ENCODE measurements at regions not wholly inside any gene's neighbourhood (a gene's known extent, or its start where the extent isn't known, plus 50 kb on each side); places are given as distances from the start of the nearest gene placed in this dataset.

- Histone ChIP-seq H3K9me3 (ENCODE audit: control insufficient read depth in 2 of 2, low read length in 2 of 2) (no peaks in the 10 kb centered on the region), H3K4me1 (ENCODE audit: control insufficient read depth, insufficient read depth, low read length, poor library complexity, severe bottlenecking) (no peaks in the 10 kb centered on the region), H3K4me3 (ENCODE audit: low read depth, low read length) (no peak overlapping the region), H3K27me3 (ENCODE audit: control insufficient read depth, insufficient read depth, low read length) (no peaks in the 10 kb centered on the region), H3K36me3 (ENCODE audit: control insufficient read depth, insufficient read depth, low read length) (no peaks in the 10 kb centered on the region), H3K27ac (ENCODE audit: insufficient read depth, low read length, poor library complexity, severe bottlenecking) (no peak overlapping the region)
- Mint-ChIP-seq H3K4me3 (no peak overlapping the region), H3K9me3 (peaks cover 0 to 3% (median 0%) of the 10 kb centered on the region in 7 donors), H3K4me1 (no peaks in the 10 kb centered on the region), H3K36me3 (no peaks in the 10 kb centered on the region), H3K27ac (no peak overlapping the region), H3K27me3 (peaks cover 7% of the 10 kb centered on the region)
- ATAC-seq (ENCODE audit: low read depth in 2 of 2), result no peak
- DNase-seq, result no peak
These were observed 118.5 kb upstream of the TWIST2 start for GRCh38 chr2:238729261-238729935.

GRCh38 chr2:238730001-238730669 is 117.8 kb upstream of the TWIST2 start:
- Histone ChIP-seq H3K4me3 (ENCODE audit: low read depth, low read length) (no peak overlapping the region), H3K9me3 (ENCODE audit: control insufficient read depth in 2 of 2, low read length in 2 of 2) (no peaks in the 10 kb centered on the region), H3K27ac (ENCODE audit: insufficient read depth, low read length, poor library complexity, severe bottlenecking) (no peak overlapping the region), H3K27me3 (ENCODE audit: control insufficient read depth, insufficient read depth, low read length) (no peaks in the 10 kb centered on the region), H3K4me1 (ENCODE audit: control insufficient read depth, insufficient read depth, low read length, poor library complexity, severe bottlenecking) (no peaks in the 10 kb centered on the region), H3K36me3 (ENCODE audit: control insufficient read depth, insufficient read depth, low read length) (no peaks in the 10 kb centered on the region)
- Mint-ChIP-seq H3K27ac (no peak overlapping the region), H3K4me1 (no peaks in the 10 kb centered on the region), H3K36me3 (no peaks in the 10 kb centered on the region), H3K4me3 (no peak overlapping the region), H3K9me3 (peaks cover 0 to 3% (median 0%) of the 10 kb centered on the region in 7 donors), H3K27me3 (peaks cover 11% of the 10 kb centered on the region)
- ATAC-seq (ENCODE audit: low read depth in 2 of 2) (no peak), DNase-seq (no peak)

- no peak for ATAC-seq (ENCODE audit: low read depth in 2 of 2)
- H3K4me1 Mint-ChIP-seq, result no peaks in the 10 kb centered on the region
- H3K36me3 Mint-ChIP-seq, result no peaks in the 10 kb centered on the region
These were observed 117.0 kb upstream of the TWIST2 start for GRCh38 chr2:238730881-238731280.

GRCh38 chr2:238731961-238732360 is 115.9 kb upstream of the TWIST2 start:
- H3K4me1 Mint-ChIP-seq, result no peaks in the 10 kb centered on the region
- Histone ChIP-seq H3K36me3 (ENCODE audit: control insufficient read depth, insufficient read depth, low read length) (no peaks in the 10 kb centered on the region), H3K4me3 (ENCODE audit: low read depth, low read length) (no peak overlapping the region), H3K4me1 (ENCODE audit: control insufficient read depth, insufficient read depth, low read length, poor library complexity, severe bottlenecking) (no peaks in the 10 kb centered on the region), H3K9me3 (ENCODE audit: control insufficient read depth in 2 of 2, low read length in 2 of 2) (no peaks in the 10 kb centered on the region), H3K27ac (ENCODE audit: insufficient read depth, low read length, poor library complexity, severe bottlenecking) (no peak overlapping the region), H3K27me3 (ENCODE audit: control insufficient read depth, insufficient read depth, low read length) (no peaks in the 10 kb centered on the region)
- peaks cover 0 to 2% (median 0%) of the 10 kb centered on the region in 7 donors for H3K9me3 Mint-ChIP-seq
- H3K36me3 Mint-ChIP-seq, result no peaks in the 10 kb centered on the region
- no peak for ATAC-seq (ENCODE audit: low read depth in 2 of 2)
- no peak for DNase-seq
- no peak overlapping the region for H3K4me3 Mint-ChIP-seq
- H3K27ac Mint-ChIP-seq, result no peak overlapping the region
- peaks cover 5% of the 10 kb centered on the region for H3K27me3 Mint-ChIP-seq

More at GRCh38 chr2:238730881-238731280, 117.0 kb upstream of the TWIST2 start:
- Mint-ChIP-seq H3K4me3 (no peak overlapping the region), H3K27me3 (peaks cover 7% of the 10 kb centered on the region), H3K9me3 (peaks cover 0 to 3% (median 0%) of the 10 kb centered on the region in 7 donors), H3K27ac (no peak overlapping the region)
- Histone ChIP-seq H3K27me3 (ENCODE audit: control insufficient read depth, insufficient read depth, low read length) (no peaks in the 10 kb centered on the region), H3K4me3 (ENCODE audit: low read depth, low read length) (no peak overlapping the region), H3K27ac (ENCODE audit: insufficient read depth, low read length, poor library complexity, severe bottlenecking) (no peak overlapping the region), H3K4me1 (ENCODE audit: control insufficient read depth, insufficient read depth, low read length, poor library complexity, severe bottlenecking) (no peaks in the 10 kb centered on the region), H3K36me3 (ENCODE audit: control insufficient read depth, insufficient read depth, low read length) (no peaks in the 10 kb centered on the region), H3K9me3 (ENCODE audit: control insufficient read depth in 2 of 2, low read length in 2 of 2) (no peaks in the 10 kb centered on the region)
- no peak for DNase-seq

GRCh38 chr2:238738917-238739316 is 109.0 kb upstream of the TWIST2 start:
- H3K36me3 ChIP-seq (ENCODE audit: control insufficient read depth, insufficient read depth, low read length), result no peaks in the 10 kb centered on the region
- H3K4me3 ChIP-seq (ENCODE audit: low read depth, low read length), result no peak overlapping the region
- peaks cover 3% of the 10 kb centered on the region for H3K27me3 ChIP-seq (ENCODE audit: control insufficient read depth, insufficient read depth, low read length)
- no peaks in the 10 kb centered on the region for H3K36me3 Mint-ChIP-seq
- no peaks in the 10 kb centered on the region for H3K9me3 ChIP-seq (ENCODE audit: control insufficient read depth in 2 of 2, low read length in 2 of 2)
- H3K9me3 Mint-ChIP-seq, result peaks cover 0 to 1% (median 0%) of the 10 kb centered on the region in 7 donors
- no peaks in the 10 kb centered on the region for H3K4me1 Mint-ChIP-seq
- H3K4me3 Mint-ChIP-seq, result no peak overlapping the region
- H3K27me3 Mint-ChIP-seq, result peaks cover 5% of the 10 kb centered on the region
- H3K27ac ChIP-seq (ENCODE audit: insufficient read depth, low read length, poor library complexity, severe bottlenecking), result no peak overlapping the region
- no peak overlapping the region for H3K27ac Mint-ChIP-seq
- no peak for ATAC-seq (ENCODE audit: low read depth in 2 of 2)
- DNase-seq, result no peak
- H3K4me1 ChIP-seq (ENCODE audit: control insufficient read depth, insufficient read depth, low read length, poor library complexity, severe bottlenecking), result no peaks in the 10 kb centered on the region

- H3K9me3 Mint-ChIP-seq, result peaks cover 0 to 4% (median 0%) of the 10 kb centered on the region in 7 donors
These were observed 108.2 kb upstream of the TWIST2 start for GRCh38 chr2:238739668-238740067.

GRCh38 chr2:238741277-238741676 is 106.6 kb upstream of the TWIST2 start:
- H3K27ac ChIP-seq (ENCODE audit: insufficient read depth, low read length, poor library complexity, severe bottlenecking), result no peak overlapping the region
- ATAC-seq (ENCODE audit: low read depth in 2 of 2), result no peak
- no peaks in the 10 kb centered on the region for H3K27me3 Mint-ChIP-seq
- no peak for DNase-seq
- no peak overlapping the region for H3K4me3 Mint-ChIP-seq
- no peaks in the 10 kb centered on the region for H3K9me3 ChIP-seq (ENCODE audit: control insufficient read depth in 2 of 2, low read length in 2 of 2)
- peaks cover 0 to 4% (median 0%) of the 10 kb centered on the region in 7 donors for H3K9me3 Mint-ChIP-seq
- H3K4me3 ChIP-seq (ENCODE audit: low read depth, low read length), result no peak overlapping the region
- peaks cover 3% of the 10 kb centered on the region for H3K27me3 ChIP-seq (ENCODE audit: control insufficient read depth, insufficient read depth, low read length)
- no peaks in the 10 kb centered on the region for H3K4me1 ChIP-seq (ENCODE audit: control insufficient read depth, insufficient read depth, low read length, poor library complexity, severe bottlenecking)
- no peaks in the 10 kb centered on the region for H3K4me1 Mint-ChIP-seq
- H3K36me3 Mint-ChIP-seq, result no peaks in the 10 kb centered on the region
- H3K36me3 ChIP-seq (ENCODE audit: control insufficient read depth, insufficient read depth, low read length), result no peaks in the 10 kb centered on the region
- no peak overlapping the region for H3K27ac Mint-ChIP-seq

More at GRCh38 chr2:238739668-238740067, 108.2 kb upstream of the TWIST2 start:
- Histone ChIP-seq H3K4me1 (ENCODE audit: control insufficient read depth, insufficient read depth, low read length, poor library complexity, severe bottlenecking) (no peaks in the 10 kb centered on the region), H3K9me3 (ENCODE audit: control insufficient read depth in 2 of 2, low read length in 2 of 2) (no peaks in the 10 kb centered on the region), H3K4me3 (ENCODE audit: low read depth, low read length) (no peak overlapping the region), H3K27me3 (ENCODE audit: control insufficient read depth, insufficient read depth, low read length) (peaks cover 3% of the 10 kb centered on the region), H3K36me3 (ENCODE audit: control insufficient read depth, insufficient read depth, low read length) (no peaks in the 10 kb centered on the region), H3K27ac (ENCODE audit: insufficient read depth, low read length, poor library complexity, severe bottlenecking) (no peak overlapping the region)
- peaks cover 5% of the 10 kb centered on the region for H3K27me3 Mint-ChIP-seq
- H3K27ac Mint-ChIP-seq, result no peak overlapping the region
- no peak overlapping the region for H3K4me3 Mint-ChIP-seq
- DNase-seq (no peak), ATAC-seq (ENCODE audit: low read depth in 2 of 2) (no peak)
- no peaks in the 10 kb centered on the region for H3K36me3 Mint-ChIP-seq
- no peaks in the 10 kb centered on the region for H3K4me1 Mint-ChIP-seq

- DNase-seq (no peak), ATAC-seq (ENCODE audit: low read depth in 2 of 2) (no peak)
- H3K27ac ChIP-seq (ENCODE audit: insufficient read depth, low read length, poor library complexity, severe bottlenecking), result no peak overlapping the region
- Mint-ChIP-seq H3K36me3 (no peaks in the 10 kb centered on the region), H3K4me1 (no peaks in the 10 kb centered on the region), H3K4me3 (no peak overlapping the region), H3K27ac (no peak overlapping the region), H3K27me3 (no peaks in the 10 kb centered on the region), H3K9me3 (peaks cover 0 to 4% (median 0%) of the 10 kb centered on the region in 7 donors)
- H3K4me3 ChIP-seq (ENCODE audit: low read depth, low read length), result no peak overlapping the region
- no peaks in the 10 kb centered on the region for H3K9me3 ChIP-seq (ENCODE audit: control insufficient read depth in 2 of 2, low read length in 2 of 2)
- no peaks in the 10 kb centered on the region for H3K4me1 ChIP-seq (ENCODE audit: control insufficient read depth, insufficient read depth, low read length, poor library complexity, severe bottlenecking)
- peaks cover 3% of the 10 kb centered on the region for H3K27me3 ChIP-seq (ENCODE audit: control insufficient read depth, insufficient read depth, low read length)
- H3K36me3 ChIP-seq (ENCODE audit: control insufficient read depth, insufficient read depth, low read length), result no peaks in the 10 kb centered on the region
These were observed 105.8 kb upstream of the TWIST2 start for GRCh38 chr2:238742066-238742465.
